GM11168 (cell line): ENCODE measurements at regions not wholly inside any gene's neighbourhood (a gene's known extent, or its start where the extent isn't known, plus 50 kb on each side); places are given as distances from the start of the nearest gene placed in this dataset.

Experiments used
- in situ Hi-C: fragments of 300-500 bp; cut with MboI; formaldehyde crosslinking; loops from one replicate; pipeline ENCODE4 v1.12.0; 2022; ENCODE audit warnings: low sequenced_read_pairs; ENCODE audit not compliant: unreplicated experiment

DNA sequence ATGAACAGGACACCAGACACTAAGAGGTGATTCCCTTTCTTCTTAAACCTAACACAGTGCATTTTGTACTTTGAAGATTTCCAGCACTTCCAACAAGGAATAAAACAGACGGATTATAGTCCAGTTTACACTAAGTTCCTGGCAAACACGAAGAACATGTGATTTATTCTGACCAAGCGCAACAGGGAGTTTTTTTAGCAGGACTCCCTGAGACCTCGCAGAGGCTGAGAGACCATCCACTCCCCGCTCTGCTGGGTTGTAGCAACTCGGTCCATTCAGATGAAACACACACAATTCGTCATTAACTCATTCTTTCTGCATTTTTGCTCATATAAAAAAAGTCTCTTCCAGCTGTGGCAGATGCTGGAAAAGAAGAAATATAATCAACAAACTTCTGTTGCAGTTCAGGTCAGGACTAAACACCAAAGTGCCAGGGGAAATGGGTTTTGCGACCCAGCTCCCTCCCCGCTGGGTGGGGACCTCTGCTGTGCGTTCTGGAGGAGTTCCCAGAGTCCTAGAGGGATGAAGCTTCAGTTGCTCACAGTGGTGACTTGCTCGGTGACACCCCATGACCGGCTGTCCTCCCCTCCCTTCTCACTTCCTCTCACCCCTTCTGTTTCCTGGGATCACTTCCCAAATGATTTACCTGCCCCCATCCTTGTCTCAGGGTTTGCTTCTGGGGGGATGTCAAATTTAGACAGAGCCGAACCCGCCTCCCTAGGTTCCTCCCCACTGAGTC, 52.5 kb downstream of the KCNF1 start:
- in situ Hi-C loops, result no loop called here

GRCh38 chr2:10965241-10965843, 53.6 kb downstream of the KCNF1 start:
- in situ Hi-C loops, result no loop called here

DNA sequence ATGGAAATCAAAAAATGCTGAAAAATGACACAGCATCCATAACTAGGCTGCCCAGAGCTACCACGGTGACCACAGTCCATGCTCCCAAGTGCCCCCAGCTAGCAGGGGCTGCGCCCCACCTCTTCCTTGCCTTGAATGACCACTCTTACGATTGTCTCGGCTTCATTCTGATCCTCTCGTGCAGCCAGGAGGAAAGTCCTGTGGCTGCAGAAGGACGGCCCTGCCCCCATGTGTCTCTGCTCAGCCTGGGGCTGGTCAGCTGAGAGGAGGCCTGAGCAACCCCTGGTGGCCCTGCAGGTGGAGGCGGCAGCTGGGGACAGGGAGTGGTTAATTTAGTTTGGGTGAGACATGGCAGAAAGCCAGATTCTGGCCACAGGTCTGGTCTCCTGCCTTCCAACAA, 54.3 kb downstream of the KCNF1 start:
- in situ Hi-C loops, result no loop called here

GRCh38 chr2:10966741-10967140, 55.0 kb downstream of the KCNF1 start:
- in situ Hi-C loops, result no loop called here

- in situ Hi-C loops, result no loop called here
Observed at GRCh38 chr2:10968176-10968575, 56.4 kb downstream of the KCNF1 start.

DNA sequence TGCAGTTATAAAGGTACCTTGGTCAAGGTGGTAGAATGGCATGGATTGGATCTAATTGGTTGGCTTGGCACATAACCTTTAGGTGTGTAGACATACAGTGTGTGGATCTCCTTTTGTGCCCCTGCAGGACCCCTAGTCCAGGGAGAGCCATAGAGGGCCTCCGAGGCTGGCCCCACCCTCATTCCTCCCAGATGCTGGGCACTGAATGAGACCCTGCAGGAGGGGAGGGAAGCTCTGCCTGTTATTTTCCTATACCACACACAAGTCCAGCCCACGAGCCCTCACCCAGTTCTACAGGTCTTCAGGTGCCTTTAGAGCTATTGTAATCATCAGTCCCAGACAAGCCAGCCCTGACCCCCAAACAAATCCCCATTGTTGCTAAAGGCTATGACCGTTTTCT, 58.9 kb downstream of the KCNF1 start:
- in situ Hi-C loops, result no loop called here

GRCh38 chr2:10971161-10971887, 59.6 kb downstream of the KCNF1 start:
- in situ Hi-C loops, result no loop called here

DNA sequence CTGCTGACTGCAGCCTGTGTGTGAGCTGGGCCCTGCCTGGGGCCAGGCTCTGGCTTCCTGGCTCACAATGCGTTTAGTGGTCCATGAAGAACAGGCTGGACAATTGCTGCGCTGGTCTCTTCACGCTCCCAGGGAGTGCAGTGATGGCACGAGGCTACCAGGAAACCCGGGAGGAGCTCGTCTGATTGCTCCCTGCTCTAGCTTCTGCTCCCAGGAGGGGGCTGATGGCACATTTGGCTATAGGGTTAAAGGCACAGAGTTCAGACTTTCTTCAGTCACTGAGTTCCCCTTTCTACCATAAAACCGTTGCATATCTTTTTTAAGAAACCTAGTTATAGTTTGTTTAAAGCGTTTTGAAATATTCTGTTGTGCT, 60.1 kb downstream of the KCNF1 start:
- in situ Hi-C loops, result no loop called here

GRCh38 chr2:10972683-10973433, 61.1 kb downstream of the KCNF1 start:
- in situ Hi-C loops, result no loop called here

DNA sequence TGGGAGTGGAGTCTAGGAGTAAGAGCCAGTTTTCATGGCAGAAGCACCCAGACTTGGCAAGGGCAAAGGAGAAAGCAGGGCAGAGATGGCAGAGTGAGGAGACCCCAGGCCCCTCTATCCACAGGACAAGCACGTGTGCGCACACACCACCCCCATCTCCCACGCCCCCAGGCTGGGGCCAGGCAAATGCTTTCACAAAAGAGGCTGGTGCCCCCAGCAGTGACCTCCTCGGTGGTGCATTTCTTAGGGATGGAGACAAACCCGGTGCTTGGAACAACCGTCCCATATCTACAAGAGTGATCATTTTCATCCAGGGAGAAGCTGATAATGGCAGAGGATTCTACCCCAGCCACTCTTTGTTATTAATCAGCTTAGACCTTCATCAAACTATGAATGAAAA, 62.0 kb downstream of the KCNF1 start:
- in situ Hi-C loops, result no loop called here

GRCh38 chr2:10977003-10977402, 65.3 kb downstream of the KCNF1 start:
- in situ Hi-C loops, result no loop called here

GRCh38 chr2:10977621-10978020, 65.9 kb downstream of the KCNF1 start:
- in situ Hi-C loops, result no loop called here

DNA sequence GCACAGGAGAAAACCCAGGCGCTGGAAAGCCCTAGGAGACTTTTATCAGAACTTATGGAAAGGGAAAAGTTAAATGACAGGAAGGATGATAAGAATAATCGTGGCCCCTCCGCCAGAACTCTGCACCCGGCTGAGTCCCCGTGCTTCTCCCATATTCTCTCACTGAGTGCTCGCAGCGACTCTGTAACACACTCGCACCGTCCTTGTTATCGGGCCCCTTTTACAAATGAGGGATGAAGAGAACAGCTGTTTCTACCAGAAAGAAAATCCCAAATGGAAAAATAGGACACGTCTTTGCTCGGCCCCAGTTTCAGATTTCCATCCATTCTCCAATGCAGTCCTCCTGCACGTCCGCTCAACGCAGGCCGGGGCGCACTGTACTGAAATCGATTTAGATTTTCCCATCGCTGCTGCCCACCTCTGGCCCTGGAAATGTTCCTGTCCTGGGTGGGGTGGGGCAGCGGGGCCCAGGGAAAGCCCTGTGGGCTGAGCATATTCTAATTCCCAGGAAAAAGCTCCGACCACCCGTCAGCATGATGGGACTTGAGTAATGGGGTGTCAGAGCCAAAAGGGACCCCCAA, 66.4 kb downstream of the KCNF1 start:
- in situ Hi-C loops, result no loop called here

GRCh38 chr2:10980071-10980470, 68.3 kb downstream of the KCNF1 start:
- in situ Hi-C loops, result no loop called here

GRCh38 chr2:10980886-10981425, 69.2 kb downstream of the KCNF1 start:
- in situ Hi-C loops, result no loop called here

- in situ Hi-C loops, result no loop called here
Observed at GRCh38 chr2:10981451-10981850, 69.7 kb downstream of the KCNF1 start.

DNA sequence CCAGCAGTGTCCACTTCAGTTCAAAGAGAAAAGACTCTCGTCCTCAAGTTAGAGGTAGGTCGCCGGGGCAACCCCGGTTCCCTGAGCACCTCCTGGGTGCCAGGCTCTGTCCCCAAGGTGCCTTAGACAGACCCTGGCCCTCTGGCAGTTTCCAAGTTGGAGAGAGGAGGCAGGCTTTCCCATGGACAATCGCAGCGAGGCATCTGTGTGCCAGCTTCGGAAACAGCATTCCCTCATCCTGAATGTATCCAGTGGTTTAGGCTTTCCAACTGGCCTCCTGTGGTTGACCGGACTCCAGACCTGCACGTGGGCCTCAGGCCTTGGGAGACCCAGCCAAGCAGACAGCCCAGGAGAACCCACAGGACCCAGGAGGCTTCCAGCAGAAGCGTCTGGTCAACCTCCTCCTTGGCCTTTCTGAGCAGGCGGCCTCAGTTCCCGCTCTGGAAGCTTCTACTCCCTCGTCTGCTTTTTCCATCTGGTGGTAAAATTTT, 70.3 kb downstream of the KCNF1 start:
- in situ Hi-C loops, result no loop called here

DNA sequence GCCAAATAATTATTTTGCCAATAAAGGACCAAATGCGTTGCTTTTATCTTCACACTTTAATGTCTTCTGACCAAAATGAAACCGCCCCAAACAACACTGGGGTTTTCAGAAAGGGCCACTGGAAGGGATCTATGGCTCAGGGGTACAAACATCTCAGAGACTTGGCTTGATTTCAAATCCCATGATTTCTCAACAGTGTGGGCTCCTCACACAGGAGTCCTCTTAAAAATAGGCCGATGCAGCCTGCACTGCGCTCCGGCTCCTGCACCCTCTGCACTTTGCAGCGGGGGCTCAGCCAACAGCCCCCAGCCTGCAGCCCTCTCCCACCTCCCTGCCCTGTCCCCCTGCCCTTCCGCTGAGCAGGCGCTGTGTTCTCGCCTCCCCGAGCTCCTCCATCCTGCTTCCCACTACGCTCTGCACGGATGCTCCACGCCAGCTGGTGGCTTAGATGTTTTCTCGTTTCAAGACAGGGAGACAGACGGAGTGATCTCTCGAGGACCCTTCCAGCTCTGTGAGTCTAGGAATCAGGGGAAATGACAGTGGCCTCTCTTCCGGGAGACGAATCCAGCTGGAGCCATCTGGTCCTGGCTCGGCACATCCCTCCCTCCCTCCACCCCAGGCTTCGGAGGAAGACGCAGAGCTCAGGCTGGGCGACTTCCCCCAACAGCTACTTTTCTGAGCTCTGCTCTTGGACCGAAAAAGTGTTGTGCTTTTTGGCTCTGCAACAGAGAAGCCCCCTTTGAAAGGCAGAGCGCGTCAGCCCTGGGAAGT, 71.4 kb downstream of the KCNF1 start:
- in situ Hi-C loops, result no loop called here

GRCh38 chr2:10983711-10984110, 72.0 kb downstream of the KCNF1 start:
- in situ Hi-C loops, result no loop called here
